GM12865 (cell line): ENCODE measurements at regions not wholly inside any gene's neighbourhood (a gene's known extent, or its start where the extent isn't known, plus 50 kb on each side); places are given as distances from the start of the nearest gene placed in this dataset.
A peak's percentile ranks its signal among the peaks of the same experiment; 100 is the strongest.

Experiments used
- DNase-seq: peaks from one replicate; pipeline ENCODE4 v3.0.0; 2010; ENCODE audit warnings: low read depth
- H3K4me3 ChIP-seq: 2 replicates; pipeline ENCODE4 v1.5.1; 2011; ENCODE audit warnings: mild to moderate bottlenecking, low read depth, low read length, control low read depth
- CTCF ChIP-seq: IDR thresholded peaks from 2 replicates; pipeline ENCODE4 v1.5.1; 2011; ENCODE audit warnings: low read length, control low read depth, low read depth, inconsistent platforms; ENCODE audit not compliant: insufficient read depth; ENCODE audit errors: missing control alignments

DNA sequence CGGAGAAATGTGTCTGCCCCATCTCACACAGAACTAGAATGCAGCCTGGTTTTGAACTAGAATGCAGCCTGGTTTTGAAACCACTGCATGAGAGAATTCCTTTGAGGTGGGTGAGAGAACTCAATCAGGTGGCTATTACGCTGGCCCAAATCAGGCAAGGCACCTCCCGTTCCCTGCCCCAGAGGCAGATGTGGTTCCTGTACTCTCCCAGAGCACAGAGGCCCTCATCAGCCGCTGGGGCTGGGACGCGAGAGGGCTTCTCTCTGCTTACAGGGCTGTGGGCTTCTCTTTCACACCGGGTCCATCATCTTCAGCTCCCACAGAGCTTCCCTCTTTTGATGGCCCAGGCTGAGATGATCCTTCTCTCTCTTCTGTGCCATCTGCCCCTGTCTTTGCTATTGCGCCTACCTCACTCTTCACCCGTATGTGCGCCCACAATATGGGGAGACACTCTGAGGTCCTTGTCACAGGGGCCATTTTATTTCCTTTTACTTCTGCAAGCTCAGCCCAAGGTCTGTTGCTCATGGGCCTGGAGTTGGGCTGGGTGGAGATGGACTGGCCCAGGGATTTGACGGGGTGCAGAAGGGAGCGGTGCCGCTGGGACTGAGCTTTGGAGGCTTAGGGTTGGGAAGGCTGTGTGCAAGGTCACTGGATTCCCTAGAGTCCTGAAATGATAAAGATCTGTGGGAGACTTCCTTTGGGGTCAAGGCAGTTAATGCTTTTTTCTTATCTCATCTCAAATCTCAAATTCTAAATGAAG is 84.4 kb upstream of the HS6ST1 start:
- DNase-seq, result no peak
- no peak for TF ChIP-seq CTCF
- no peak overlapping the region for H3K4me3 ChIP-seq

- H3K4me3 ChIP-seq, result no peak overlapping the region
- no peak for DNase-seq
- TF ChIP-seq CTCF, result no peak
Observed at GRCh38 chr2:128403814-128404708, 85.4 kb upstream of the HS6ST1 start.

DNA sequence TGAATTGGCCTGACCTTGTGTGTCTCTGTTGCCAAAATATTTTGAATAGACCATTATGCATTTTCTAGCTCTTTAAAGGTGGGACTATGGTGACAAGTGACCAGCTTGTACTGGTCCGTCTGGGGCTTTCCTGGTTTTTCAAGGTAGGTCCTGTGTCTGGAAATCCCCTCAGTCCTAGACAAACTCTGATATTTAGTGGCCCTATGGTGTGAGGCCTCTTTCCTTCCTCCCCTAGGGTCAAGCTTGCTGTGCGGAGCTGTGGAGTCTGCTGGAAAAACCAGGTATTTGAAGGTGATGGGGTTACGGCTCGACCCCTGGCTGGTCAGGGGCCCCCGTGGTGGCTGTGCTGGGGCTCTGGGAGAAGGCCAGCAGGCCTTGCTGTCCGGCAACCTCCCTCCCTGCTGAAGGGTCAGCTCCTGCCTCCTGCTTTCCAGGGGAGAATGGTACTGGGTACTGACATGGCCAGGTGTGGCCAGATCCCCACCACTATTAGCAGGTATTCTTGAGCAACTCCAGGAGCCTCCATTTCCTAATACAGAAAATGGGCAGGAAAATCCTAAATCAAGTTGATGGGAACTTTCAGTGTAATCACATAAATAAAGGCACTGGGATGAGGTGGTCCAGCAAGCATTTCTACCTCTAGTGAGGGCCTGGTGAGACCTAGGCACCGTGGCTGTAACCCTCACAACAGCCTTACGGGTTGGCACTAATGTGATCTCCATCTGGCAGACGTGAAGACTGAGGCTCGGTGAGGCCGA is 86.2 kb upstream of the HS6ST1 start:
- TF ChIP-seq CTCF, result no peak
- DNase-seq, result peak; percentile 24
- no peak overlapping the region for H3K4me3 ChIP-seq

DNA sequence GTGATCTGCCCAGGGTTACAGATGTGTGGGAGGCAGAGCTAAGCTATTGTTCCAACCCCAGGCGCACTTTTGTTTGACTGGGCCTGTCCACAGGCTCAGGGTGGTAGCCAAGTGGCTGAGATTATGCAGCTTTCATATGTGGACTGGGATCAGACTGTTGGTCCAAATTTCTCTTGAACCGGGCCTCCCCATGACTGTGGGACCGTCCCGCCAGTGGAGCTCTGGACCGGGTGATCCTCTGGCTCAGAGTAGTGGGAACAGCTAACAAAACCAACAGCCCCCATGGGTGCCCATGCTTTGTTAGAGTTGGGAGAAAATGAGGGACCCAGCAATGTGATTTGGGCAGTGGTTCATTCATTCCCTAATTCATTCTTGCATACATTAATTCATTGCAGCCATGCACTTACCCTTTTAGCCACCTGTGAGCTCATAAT is 86.8 kb upstream of the HS6ST1 start:
- no peak for DNase-seq
- TF ChIP-seq CTCF, result no peak
- no peak overlapping the region for H3K4me3 ChIP-seq

GRCh38 chr2:128405981-128406613 is 87.4 kb upstream of the HS6ST1 start:
- DNase-seq, result no peak
- H3K4me3 ChIP-seq, result no peak overlapping the region
- no peak for TF ChIP-seq CTCF
